HG02981 (cell line): ENCODE measurements at regions not wholly inside any gene's neighbourhood (a gene's known extent, or its start where the extent isn't known, plus 50 kb on each side); places are given as distances from the start of the nearest gene placed in this dataset.

ENCODE experiments used
- ATAC-seq: cut with Tn5 transposase; IDR thresholded peaks from one replicate; pipeline ENCODE4 v1.9.1; 2021; ENCODE audit warnings: mild to moderate bottlenecking, moderate library complexity; ENCODE audit not compliant: unreplicated experiment

- no peak for ATAC-seq
These were observed 1058.6 kb downstream of the TRHDE start for GRCh38 chr12:73330584-73331351.

GRCh38 chr12:73341559-73342247, 1069.5 kb downstream of the TRHDE start:
- no peak for ATAC-seq

GRCh38 chr12:73342733-73343132, 1070.6 kb downstream of the TRHDE start:
- no peak for ATAC-seq

GRCh38 chr12:73352826-73353225, 1080.7 kb downstream of the TRHDE start:
- no peak for ATAC-seq

- ATAC-seq, result no peak
These were observed 1089.1 kb downstream of the TRHDE start for GRCh38 chr12:73361156-73361863.

GRCh38 chr12:73361864-73362230, 1089.7 kb downstream of the TRHDE start:
- ATAC-seq, result no peak

GRCh38 chr12:73362666-73363065, 1090.5 kb downstream of the TRHDE start:
- no peak for ATAC-seq

- no peak for ATAC-seq
These were observed 1100.7 kb downstream of the TRHDE start for GRCh38 chr12:73372856-73373255.

- no peak for ATAC-seq
These were observed 1102.2 kb downstream of the TRHDE start for GRCh38 chr12:73374360-73374759.

- ATAC-seq, result no peak
These were observed 1111.5 kb downstream of the TRHDE start for GRCh38 chr12:73383584-73384222.

- ATAC-seq, result no peak
These were observed 1112.4 kb downstream of the TRHDE start for GRCh38 chr12:73384592-73384991.

GRCh38 chr12:73390261-73390660, 1118.1 kb downstream of the TRHDE start:
- no peak for ATAC-seq

GRCh38 chr12:73413051-73413450, 1124.6 kb upstream of the ATXN7L3B start:
- ATAC-seq, result no peak

- no peak for ATAC-seq
These were observed 1123.7 kb upstream of the ATXN7L3B start for GRCh38 chr12:73413974-73414373.

- no peak for ATAC-seq
These were observed 1122.7 kb upstream of the ATXN7L3B start for GRCh38 chr12:73414926-73415325.

GRCh38 chr12:73418541-73418940, 1119.1 kb upstream of the ATXN7L3B start:
- ATAC-seq, result no peak

- peak; percentile 78 for ATAC-seq
These were observed 1115.8 kb upstream of the ATXN7L3B start for GRCh38 chr12:73421832-73422231.

GRCh38 chr12:73424484-73424883, 1113.2 kb upstream of the ATXN7L3B start:
- no peak for ATAC-seq

- peak; percentile 92 for ATAC-seq
These were observed 1091.8 kb upstream of the ATXN7L3B start for GRCh38 chr12:73445658-73446324.

GRCh38 chr12:73452672-73453469, 1084.8 kb upstream of the ATXN7L3B start:
- peak; percentile 65 for ATAC-seq
